ENCODE measurements at regions not wholly inside any gene's neighbourhood (a gene's known extent, or its start where the extent isn't known, plus 50 kb on each side); places are given as distances from the start of the nearest gene placed in this dataset.

GRCh38 chr7:25712500-25712899 is 439.5 kb upstream of the NFE2L3 start:
- H3K79me2 ChIP-seq (ENCODE audit: control insufficient read depth, insufficient read depth, low read length), result no peaks in the 10 kb centered on the region
- H2AFZ ChIP-seq (ENCODE audit: low read depth, low read length), result no peak overlapping the region
- intact Hi-C loops (cut with micrococcal nuclease), result no loop called here
- H4K20me1 ChIP-seq (replicated peaks; ENCODE audit: control insufficient read depth, extremely low read depth, insufficient read depth, low read length), result no peaks in the 10 kb centered on the region
- TF ChIP-seq GATA2 (IDR thresholded peaks at IDR 0.05; ENCODE audit: insufficient read depth, insufficient read length, low read depth, low read length) (no peak), CTCF (IDR thresholded peaks at IDR 0.05; ENCODE audit: extremely low read depth in 1 of 2, insufficient read depth in 1 of 2, low read depth in 1 of 2, low read length in 2 of 2) (no peak)
- CTCF ChIA-PET, result no interaction called here
- FAIRE-seq (no peak), DNase-seq (ENCODE audit: low read depth, low spot score) (no peak)
- H3K4me2 ChIP-seq (ENCODE audit: insufficient read depth, low read length), result no peak overlapping the region
- no TSS peak for BruUV-seq (replicated peaks)
- no peak overlapping the region for H3K9ac ChIP-seq (replicated peaks; ENCODE audit: extremely low read depth, insufficient read depth, low read length)
- H3K9me3 ChIP-seq (replicated peaks; ENCODE audit: control insufficient read depth, insufficient read depth, low read length), result no peaks in the 10 kb centered on the region
- H3K4me1 ChIP-seq (ENCODE audit: control insufficient read depth, extremely low read depth, insufficient read depth, low read length), result no peaks in the 10 kb centered on the region
- no peaks in the 10 kb centered on the region for H3K9me1 ChIP-seq (replicated peaks; ENCODE audit: control insufficient read depth, extremely low read depth, insufficient read depth, low read length)
- H3K36me3 ChIP-seq (ENCODE audit: control insufficient read depth in 2 of 2, extremely low read depth in 1 of 2, insufficient read depth in 2 of 2, low read length in 2 of 2), result no peaks in the 10 kb centered on the region
- POLR2A ChIA-PET, result no interaction called here
- no peak overlapping the region for H3K27ac ChIP-seq (ENCODE audit: insufficient read depth, low read depth, low read length)
- dilution Hi-C loops (cut with MboI; ENCODE audit: extremely low pct_ligation_motif_present, low sequenced_read_pairs), result no loop called here
- no peaks in the 10 kb centered on the region for H3K27me3 ChIP-seq (ENCODE audit: control insufficient read depth in 2 of 2, insufficient read depth in 2 of 2, low read length in 2 of 2)
- H3K4me3 ChIP-seq (replicated peaks in 1 of 3; ENCODE audit: insufficient read depth in 1 of 3, low read depth in 1 of 3, low read length in 3 of 3), result no peak overlapping the region

GRCh38 chr7:25714013-25714412 is 438.0 kb upstream of the NFE2L3 start:
- POLR2A ChIA-PET, result no interaction called here
- no peak overlapping the region for H3K4me2 ChIP-seq (ENCODE audit: insufficient read depth, low read length)
- H3K4me1 ChIP-seq (ENCODE audit: control insufficient read depth, extremely low read depth, insufficient read depth, low read length), result no peaks in the 10 kb centered on the region
- CTCF ChIA-PET, result no interaction called here
- no peaks in the 10 kb centered on the region for H3K9me3 ChIP-seq (replicated peaks; ENCODE audit: control insufficient read depth, insufficient read depth, low read length)
- no peaks in the 10 kb centered on the region for H3K79me2 ChIP-seq (ENCODE audit: control insufficient read depth, insufficient read depth, low read length)
- no peaks in the 10 kb centered on the region for H3K36me3 ChIP-seq (ENCODE audit: control insufficient read depth in 2 of 2, extremely low read depth in 1 of 2, insufficient read depth in 2 of 2, low read length in 2 of 2)
- no peaks in the 10 kb centered on the region for H3K9me1 ChIP-seq (replicated peaks; ENCODE audit: control insufficient read depth, extremely low read depth, insufficient read depth, low read length)
- no peak overlapping the region for H3K27ac ChIP-seq (ENCODE audit: insufficient read depth, low read depth, low read length)
- no peaks in the 10 kb centered on the region for H4K20me1 ChIP-seq (replicated peaks; ENCODE audit: control insufficient read depth, extremely low read depth, insufficient read depth, low read length)
- dilution Hi-C loops (cut with MboI; ENCODE audit: extremely low pct_ligation_motif_present, low sequenced_read_pairs) (no loop called here), intact Hi-C loops (cut with micrococcal nuclease) (no loop called here)
- TF ChIP-seq EZH2 (IDR thresholded peaks at IDR 0.05; ENCODE audit: borderline replicate concordance, low read depth, low read length, severe bottlenecking) (no peak), FOS (IDR thresholded peaks at IDR 0.05; ENCODE audit: borderline replicate concordance, insufficient read depth, low read length) (no peak), CTCF (IDR thresholded peaks at IDR 0.05; ENCODE audit: extremely low read depth in 1 of 2, insufficient read depth in 1 of 2, low read depth in 1 of 2, low read length in 2 of 2) (no peak)
- no peak for DNase-seq (ENCODE audit: low read depth, low spot score)
- no TSS peak for BruUV-seq (replicated peaks)
- no peak overlapping the region for H3K9ac ChIP-seq (replicated peaks; ENCODE audit: extremely low read depth, insufficient read depth, low read length)
- H3K4me3 ChIP-seq (replicated peaks in 1 of 3; ENCODE audit: insufficient read depth in 1 of 3, low read depth in 1 of 3, low read length in 3 of 3), result no peak overlapping the region
- H3K27me3 ChIP-seq (ENCODE audit: control insufficient read depth in 2 of 2, insufficient read depth in 2 of 2, low read length in 2 of 2), result no peaks in the 10 kb centered on the region
- no peak for FAIRE-seq
- H2AFZ ChIP-seq (ENCODE audit: low read depth, low read length), result no peak overlapping the region
